ENCODE measurements at regions not wholly inside any gene's neighbourhood (a gene's known extent, or its start where the extent isn't known, plus 50 kb on each side); places are given as distances from the start of the nearest gene placed in this dataset.

DNA sequence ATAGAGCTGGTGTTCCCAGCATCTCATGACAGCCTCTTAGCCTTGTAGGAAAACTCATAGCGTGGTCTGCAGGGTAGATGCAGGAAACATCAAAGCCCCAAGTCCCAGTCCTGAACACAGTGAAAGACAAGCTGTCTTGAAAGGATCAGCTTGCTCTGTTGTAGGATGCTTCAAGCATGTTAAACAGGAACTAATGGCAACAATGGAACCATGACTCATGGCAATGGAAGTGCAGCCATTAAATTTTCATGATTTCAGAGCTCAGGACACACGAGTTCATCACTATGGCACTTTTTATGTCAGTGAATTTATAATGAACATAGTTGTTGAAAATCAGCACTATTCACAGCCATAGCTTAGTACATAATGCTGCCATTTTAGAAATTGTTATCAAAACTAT lies 367.7 kb downstream of the KIF16B start:
- TF ChIP-seq CTCF (conservative IDR thresholded peaks at IDR 0.05 in 1 of 2, IDR thresholded peaks at IDR 0.05 in 1 of 2; ENCODE audit: low read depth in 1 of 2, low read length in 2 of 2): no peak
- no peak for TF ChIP-seq EZH2 (IDR thresholded peaks at IDR 0.05; ENCODE audit: low read length, missing control alignments)

All from fibroblast of lung (primary cell).